GM23338 (cell line): ENCODE measurements at regions not wholly inside any gene's neighbourhood (a gene's known extent, or its start where the extent isn't known, plus 50 kb on each side); places are given as distances from the start of the nearest gene placed in this dataset.
"Not testable (repeated sequence)": the region's sequence is repeated elsewhere in the genome, so short reads cannot be mapped to it uniquely, and the experiment has no call there.

ENCODE experiments used
- ATAC-seq: fragments of 200-7000 bp; cut with Tn5 transposase; 3 replicates; pipeline ENCODE4 v1.9.1; 2020
- DNase-seq: peaks from one replicate; pipeline ENCODE4 v3.0.0-alpha.2; 2015; ENCODE audit warnings: low spot score
- H2AFZ ChIP-seq: fragments of 200-600 bp; sonication (generic); 2 replicates; pipeline ENCODE4 v1.8.0; 2016; ENCODE audit warnings: antibody characterized with exemption, mild to moderate bottlenecking, moderate library complexity
- H3F3A ChIP-seq: fragments of 200-600 bp; sonication (generic); replicated peaks from 2 replicates; pipeline ENCODE4 v1.8.0; 2017; ENCODE audit warnings: antibody characterized with exemption, mixed run types, low read depth
- H3K27ac ChIP-seq: fragments of 200-600 bp; sonication (generic); 2 replicates; pipeline ENCODE4 v1.6.1; 2016; ENCODE audit warnings: low read depth
- H3K27me3 ChIP-seq: fragments of 200-600 bp; sonication (generic); 2 replicates; pipeline ENCODE4 v1.8.0; 2016; ENCODE audit warnings: mild to moderate bottlenecking, mixed run types, moderate library complexity; ENCODE audit not compliant: insufficient read depth
- H3K36me3 ChIP-seq: fragments of 200-600 bp; sonication (generic); 2 replicates; pipeline ENCODE4 v1.8.0; 2016; ENCODE audit warnings: mild to moderate bottlenecking; ENCODE audit not compliant: insufficient read depth
- H3K4me1 ChIP-seq: fragments of 200-600 bp; sonication (generic); 2 replicates; pipeline ENCODE4 v1.8.0; 2016; ENCODE audit warnings: mild to moderate bottlenecking, moderate library complexity; ENCODE audit not compliant: insufficient read depth
- H3K4me2 ChIP-seq: fragments of 200-600 bp; sonication (generic); 2 replicates; pipeline ENCODE4 v1.7.1; 2017; ENCODE audit warnings: mixed run types
- H3K4me3 ChIP-seq: fragments of 200-600 bp; sonication (generic); 2 replicates; pipeline ENCODE4 v1.6.1; 2016; ENCODE audit warnings: mixed run types
- H3K79me2 ChIP-seq: fragments of 200-600 bp; sonication (generic); replicated peaks from 2 replicates; pipeline ENCODE4 v1.8.0; 2017; ENCODE audit warnings: mild to moderate bottlenecking; ENCODE audit not compliant: insufficient read depth
- H3K9me2 ChIP-seq: fragments of 200-600 bp; sonication (generic); 2 replicates; pipeline ENCODE4 v1.8.0; 2017; ENCODE audit not compliant: insufficient read depth
- H4K20me1 ChIP-seq: fragments of 200-600 bp; sonication (generic); replicated peaks from 2 replicates; pipeline ENCODE4 v1.8.0; 2017; ENCODE audit warnings: mild to moderate bottlenecking; ENCODE audit not compliant: insufficient read depth
- H3K27ac Mint-ChIP-seq: 2 replicates; pipeline ENCODE4 v1.8.0; 2020; ENCODE audit warnings: inconsistent platforms, mild to moderate bottlenecking, moderate library complexity, mixed read lengths
- H3K27me3 Mint-ChIP-seq: 3 replicates; pipeline ENCODE4 v1.8.0; 2022; ENCODE audit warnings: low read depth, mild to moderate bottlenecking, moderate library complexity, mixed read lengths, inconsistent platforms; ENCODE audit not compliant: insufficient read depth, poor library complexity
- H3K36me3 Mint-ChIP-seq: 3 replicates; pipeline ENCODE4 v1.8.0; 2021; ENCODE audit warnings: low read depth, mild to moderate bottlenecking, inconsistent platforms, moderate library complexity, mixed read lengths
- H3K4me1 Mint-ChIP-seq: 3 replicates; pipeline ENCODE4 v1.8.0; 2020; ENCODE audit warnings: mild to moderate bottlenecking, inconsistent platforms, mixed read lengths
- H3K4me3 Mint-ChIP-seq: 3 replicates; pipeline ENCODE4 v1.8.0; 2021; ENCODE audit warnings: moderate library complexity, mild to moderate bottlenecking, inconsistent platforms, mixed read lengths
- H3K9me3 Mint-ChIP-seq: 3 replicates; pipeline ENCODE4 v1.8.0; 2020; ENCODE audit warnings: moderate library complexity, mild to moderate bottlenecking, inconsistent platforms, mixed read lengths

GRCh38 chr9:138203304-138203703, 325.7 kb downstream of the CACNA1B start:
- not testable (repeated sequence) for H4K20me1 ChIP-seq, ATAC-seq

GRCh38 chr9:138203872-138204271, 326.3 kb downstream of the CACNA1B start:
- not testable (repeated sequence) for DNase-seq, H3K27ac Mint-ChIP-seq, H3K4me1 Mint-ChIP-seq, H3K4me1 ChIP-seq, H3K4me3 Mint-ChIP-seq, ATAC-seq, H4K20me1 ChIP-seq, H3F3A ChIP-seq, H3K27me3 Mint-ChIP-seq, H3K79me2 ChIP-seq, H3K36me3 ChIP-seq, H3K4me3 ChIP-seq, H3K4me2 ChIP-seq, H3K27me3 ChIP-seq, H2AFZ ChIP-seq, H3K9me3 Mint-ChIP-seq, H3K27ac ChIP-seq, H3K36me3 Mint-ChIP-seq, H3K9me2 ChIP-seq

More at GRCh38 chr9:138203304-138203703, 325.7 kb downstream of the CACNA1B start:
- not testable (repeated sequence) for H3K27ac Mint-ChIP-seq, H3F3A ChIP-seq, H3K4me3 Mint-ChIP-seq, H3K4me1 Mint-ChIP-seq, H3K4me1 ChIP-seq, H2AFZ ChIP-seq, H3K4me2 ChIP-seq, H3K27ac ChIP-seq, H3K27me3 Mint-ChIP-seq, H3K4me3 ChIP-seq, H3K79me2 ChIP-seq, H3K9me2 ChIP-seq, H3K36me3 ChIP-seq, H3K36me3 Mint-ChIP-seq, H3K9me3 Mint-ChIP-seq, H3K27me3 ChIP-seq, DNase-seq

GRCh38 chr9:138206108-138206507, 328.5 kb downstream of the CACNA1B start:
- H3K36me3 Mint-ChIP-seq: not testable (repeated sequence)

DNA sequence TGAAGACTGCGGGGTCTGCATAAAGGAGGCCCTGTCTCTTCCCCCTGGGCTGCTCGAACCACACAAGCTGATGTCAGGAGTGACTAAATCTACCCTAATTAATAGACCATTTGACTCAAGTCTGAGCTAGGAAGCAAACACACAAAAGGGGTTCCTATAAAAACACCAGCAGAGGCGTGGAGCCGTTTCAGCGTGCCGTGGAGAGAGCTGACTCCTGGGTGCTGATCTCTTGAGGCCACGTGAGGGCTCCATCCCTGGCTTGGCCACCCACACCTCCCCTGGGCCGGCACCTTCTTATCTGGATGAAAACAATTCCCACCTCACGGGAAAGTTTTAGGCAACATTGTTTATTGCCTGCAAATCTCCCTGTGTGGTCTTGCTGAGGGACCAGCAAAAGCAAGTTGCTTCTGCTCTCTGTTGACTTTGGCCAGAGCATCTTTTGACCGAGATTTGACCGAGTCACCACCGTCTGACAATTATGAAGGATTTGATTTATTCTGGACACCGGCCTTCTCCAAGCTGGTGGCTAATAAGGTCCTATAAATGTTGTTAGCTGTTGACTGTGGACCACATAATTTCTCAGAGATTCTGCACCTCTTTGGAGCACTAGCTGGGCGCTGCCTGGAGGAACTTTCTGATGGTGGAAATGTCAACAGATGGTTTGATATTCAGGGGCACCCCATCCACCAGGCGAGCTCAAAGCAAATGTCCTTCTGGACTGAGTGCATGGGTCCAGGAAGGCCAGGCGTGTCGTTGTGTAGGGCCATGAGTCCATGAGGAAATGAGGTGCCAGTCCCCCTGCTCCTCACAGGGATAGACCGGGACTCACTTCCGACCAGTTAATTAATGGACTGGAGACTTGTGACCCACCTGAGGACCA, 330.0 kb downstream of the CACNA1B start:
- not testable (repeated sequence) for H3K27me3 ChIP-seq, H3K36me3 ChIP-seq, DNase-seq, H3K9me2 ChIP-seq, H3K27me3 Mint-ChIP-seq, H3K9me3 Mint-ChIP-seq, H4K20me1 ChIP-seq, H3K4me1 Mint-ChIP-seq, ATAC-seq, H3K79me2 ChIP-seq, H3K4me3 Mint-ChIP-seq, H3K36me3 Mint-ChIP-seq, H3K4me2 ChIP-seq, H3K27ac ChIP-seq, H3K4me3 ChIP-seq, H3K27ac Mint-ChIP-seq, H3F3A ChIP-seq, H3K4me1 ChIP-seq, H2AFZ ChIP-seq

More at GRCh38 chr9:138206108-138206507, 328.5 kb downstream of the CACNA1B start:
- H3K27ac Mint-ChIP-seq, ATAC-seq, H3K27me3 Mint-ChIP-seq, H3K79me2 ChIP-seq, H3K27ac ChIP-seq, H3K36me3 ChIP-seq, H2AFZ ChIP-seq, DNase-seq, H4K20me1 ChIP-seq, H3K4me3 Mint-ChIP-seq, H3K4me2 ChIP-seq, H3K9me3 Mint-ChIP-seq, H3K4me1 Mint-ChIP-seq, H3K4me1 ChIP-seq, H3F3A ChIP-seq, H3K27me3 ChIP-seq, H3K4me3 ChIP-seq, H3K9me2 ChIP-seq: not testable (repeated sequence)

- H3K4me1 Mint-ChIP-seq, H3K79me2 ChIP-seq, H3K9me3 Mint-ChIP-seq, DNase-seq, H3F3A ChIP-seq, H3K4me2 ChIP-seq, H3K27ac ChIP-seq, H3K36me3 ChIP-seq, H3K4me3 ChIP-seq, H3K27ac Mint-ChIP-seq, H3K4me1 ChIP-seq, H3K4me3 Mint-ChIP-seq, H2AFZ ChIP-seq, H3K27me3 ChIP-seq, H3K27me3 Mint-ChIP-seq, H3K9me2 ChIP-seq, ATAC-seq, H4K20me1 ChIP-seq, H3K36me3 Mint-ChIP-seq: not testable (repeated sequence)
These were observed 331.6 kb downstream of the CACNA1B start for GRCh38 chr9:138209071-138209644.

- H3F3A ChIP-seq, H3K9me3 Mint-ChIP-seq, ATAC-seq, H3K4me3 Mint-ChIP-seq, H3K36me3 Mint-ChIP-seq, H3K27ac ChIP-seq, DNase-seq, H3K27ac Mint-ChIP-seq, H3K4me1 Mint-ChIP-seq, H3K4me3 ChIP-seq, H2AFZ ChIP-seq, H4K20me1 ChIP-seq, H3K36me3 ChIP-seq, H3K4me1 ChIP-seq, H3K4me2 ChIP-seq, H3K9me2 ChIP-seq, H3K79me2 ChIP-seq, H3K27me3 Mint-ChIP-seq, H3K27me3 ChIP-seq: not testable (repeated sequence)
These were observed 332.9 kb downstream of the CACNA1B start for GRCh38 chr9:138210388-138210986.
